ENCODE measurements at regions not wholly inside any gene's neighbourhood (a gene's known extent, or its start where the extent isn't known, plus 50 kb on each side); places are given as distances from the start of the nearest gene placed in this dataset.

DNA sequence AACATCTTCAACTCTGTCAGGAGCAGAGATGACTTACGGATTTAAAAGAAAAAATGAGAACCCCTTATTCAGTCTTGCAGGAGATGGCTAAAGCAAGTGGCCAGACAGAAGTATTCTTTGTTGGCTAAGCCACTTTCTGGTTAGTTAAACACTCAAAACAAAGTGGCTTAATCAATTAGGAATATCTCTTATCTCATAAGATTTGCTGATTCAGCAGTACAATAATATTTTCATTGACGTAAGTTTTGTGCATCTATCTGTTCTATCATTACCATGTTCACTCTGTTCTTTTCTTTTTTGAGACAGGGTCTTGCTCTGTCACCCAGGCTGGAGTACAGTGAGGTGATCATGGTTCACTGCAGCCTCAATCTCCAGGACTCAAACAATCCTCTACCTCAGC is 342.0 kb downstream of the EN1 start:
- no peak for TF ChIP-seq EZH2 (IDR thresholded peaks at IDR 0.05; ENCODE audit: borderline replicate concordance)
- TF ChIP-seq, protein P1, sequence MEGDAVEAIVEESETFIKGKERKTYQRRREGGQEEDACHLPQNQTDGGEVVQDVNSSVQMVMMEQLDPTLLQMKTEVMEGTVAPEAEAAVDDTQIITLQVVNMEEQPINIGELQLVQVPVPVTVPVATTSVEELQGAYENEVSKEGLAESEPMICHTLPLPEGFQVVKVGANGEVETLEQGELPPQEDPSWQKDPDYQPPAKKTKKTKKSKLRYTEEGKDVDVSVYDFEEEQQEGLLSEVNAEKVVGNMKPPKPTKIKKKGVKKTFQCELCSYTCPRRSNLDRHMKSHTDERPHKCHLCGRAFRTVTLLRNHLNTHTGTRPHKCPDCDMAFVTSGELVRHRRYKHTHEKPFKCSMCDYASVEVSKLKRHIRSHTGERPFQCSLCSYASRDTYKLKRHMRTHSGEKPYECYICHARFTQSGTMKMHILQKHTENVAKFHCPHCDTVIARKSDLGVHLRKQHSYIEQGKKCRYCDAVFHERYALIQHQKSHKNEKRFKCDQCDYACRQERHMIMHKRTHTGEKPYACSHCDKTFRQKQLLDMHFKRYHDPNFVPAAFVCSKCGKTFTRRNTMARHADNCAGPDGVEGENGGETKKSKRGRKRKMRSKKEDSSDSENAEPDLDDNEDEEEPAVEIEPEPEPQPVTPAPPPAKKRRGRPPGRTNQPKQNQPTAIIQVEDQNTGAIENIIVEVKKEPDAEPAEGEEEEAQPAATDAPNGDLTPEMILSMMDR (IDR thresholded peaks at IDR 0.05; ENCODE audit: poor library complexity): no peak
- peaks cover 28% of the 10 kb centered on the region for H3K27me3 ChIP-seq

DNA sequence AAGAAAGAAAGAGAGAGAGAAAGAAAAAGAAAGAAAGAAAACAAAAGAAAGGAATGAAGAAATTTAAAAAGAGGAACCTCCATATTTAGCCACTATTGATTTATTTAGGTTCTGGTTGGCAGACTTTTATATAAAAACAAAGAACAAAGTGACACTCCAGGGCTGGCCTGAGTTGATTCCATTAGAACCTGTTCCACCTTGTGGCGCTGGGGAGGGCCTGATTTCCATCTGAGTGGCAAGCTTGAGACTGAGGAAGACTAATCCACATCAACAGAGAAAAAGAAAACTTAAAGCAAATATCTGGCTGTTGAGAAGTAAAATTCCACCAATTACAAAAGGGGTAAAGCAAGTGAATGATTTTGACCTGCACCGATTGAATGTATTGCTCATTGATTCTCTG is 345.3 kb downstream of the EN1 start:
- H4K20me1 ChIP-seq (ENCODE audit: insufficient read depth, poor library complexity, severe bottlenecking): no peaks in the 10 kb centered on the region
- no peaks in the 10 kb centered on the region for H3K4me1 ChIP-seq (ENCODE audit: insufficient read depth)
- DNase-seq (ENCODE audit: low spot score): no peak
- no peaks in the 10 kb centered on the region for H3K36me3 ChIP-seq (replicated peaks; ENCODE audit: insufficient read depth, low read depth)
- no peak overlapping the region for H3K4me3 ChIP-seq
- H3K9me3 ChIP-seq (ENCODE audit: low read depth): no peaks in the 10 kb centered on the region
- no peak overlapping the region for H2AFZ ChIP-seq
- H3K4me2 ChIP-seq: no peak overlapping the region
- no peak for TF ChIP-seq EZH2phosphoT487 (IDR thresholded peaks at IDR 0.05; ENCODE audit: low read depth, severe bottlenecking, unreplicated experiment)
- no peak for TF ChIP-seq EZH2 (IDR thresholded peaks at IDR 0.05; ENCODE audit: borderline replicate concordance)
- TF ChIP-seq, protein P1 (IDR thresholded peaks at IDR 0.05; ENCODE audit: poor library complexity): no peak
- no peaks in the 10 kb centered on the region for H3K79me2 ChIP-seq
- no peak overlapping the region for H3K27ac ChIP-seq
- 87% methylated on average over 2 of the region's 2 CpGs for WGBS (ENCODE audit: low lambda C conversion rate, missing lambda C conversion rate)
- H3K9me2 ChIP-seq (replicated peaks; ENCODE audit: insufficient read depth): no peaks in the 10 kb centered on the region
- H3K27me3 ChIP-seq: peaks cover 58% of the 10 kb centered on the region

More for the DNA sequence above, 342.0 kb downstream of the EN1 start:
- Histone ChIP-seq H4K20me1 (ENCODE audit: insufficient read depth, poor library complexity, severe bottlenecking) (no peaks in the 10 kb centered on the region), H3K4me1 (ENCODE audit: insufficient read depth) (no peaks in the 10 kb centered on the region), H3K36me3 (replicated peaks; ENCODE audit: insufficient read depth, low read depth) (no peaks in the 10 kb centered on the region), H3K9me3 (ENCODE audit: low read depth) (no peaks in the 10 kb centered on the region), H3K4me3 (no peak overlapping the region), H3K4me2 (no peak overlapping the region), H3K79me2 (no peaks in the 10 kb centered on the region), H2AFZ (no peak overlapping the region), H3K27ac (no peak overlapping the region), H3K9me2 (replicated peaks; ENCODE audit: insufficient read depth) (no peaks in the 10 kb centered on the region)
- WGBS (ENCODE audit: low lambda C conversion rate, missing lambda C conversion rate): 87% methylated on average over 2 of the region's 2 CpGs
- no peak for DNase-seq (ENCODE audit: low spot score)

DNA sequence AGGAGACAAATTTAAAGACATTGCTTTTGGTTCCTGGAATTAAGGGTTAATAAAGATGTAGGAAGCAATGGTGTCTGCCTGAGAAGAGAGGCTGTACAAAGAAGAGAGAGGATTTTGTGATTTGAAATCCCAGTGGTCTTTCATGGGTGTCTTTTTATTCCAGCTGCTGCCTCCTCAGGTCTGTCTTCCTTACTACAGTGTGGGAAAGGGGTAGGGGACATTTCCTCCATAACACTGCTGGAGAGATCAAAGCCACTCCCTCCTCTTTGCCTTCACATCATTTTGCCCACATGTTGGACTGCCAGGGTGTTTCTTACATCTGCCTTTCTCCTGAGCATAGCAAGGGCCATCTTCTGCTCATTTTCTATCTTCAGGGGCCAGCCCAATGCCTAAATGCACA is 348.5 kb downstream of the EN1 start:
- Histone ChIP-seq H3K36me3 (replicated peaks; ENCODE audit: insufficient read depth, low read depth) (no peaks in the 10 kb centered on the region), H3K27ac (no peak overlapping the region), H4K20me1 (ENCODE audit: insufficient read depth, poor library complexity, severe bottlenecking) (no peaks in the 10 kb centered on the region), H3K27me3 (peaks cover 66% of the 10 kb centered on the region), H3K4me3 (no peak overlapping the region), H3K4me1 (ENCODE audit: insufficient read depth) (no peaks in the 10 kb centered on the region), H3K9me2 (replicated peaks; ENCODE audit: insufficient read depth) (no peaks in the 10 kb centered on the region), H3K9me3 (ENCODE audit: low read depth) (no peaks in the 10 kb centered on the region), H3K4me2 (no peak overlapping the region), H3K79me2 (no peaks in the 10 kb centered on the region), H2AFZ (no peak overlapping the region)
- TF ChIP-seq EZH2 (IDR thresholded peaks at IDR 0.05; ENCODE audit: borderline replicate concordance) (no peak), EZH2phosphoT487 (IDR thresholded peaks at IDR 0.05; ENCODE audit: low read depth, severe bottlenecking, unreplicated experiment) (no peak)
- TF ChIP-seq, protein P1 (IDR thresholded peaks at IDR 0.05; ENCODE audit: poor library complexity): no peak
- DNase-seq (ENCODE audit: low spot score): no peak

Data from hepatocyte (in vitro differentiated cells).